Activated naive CD8-positive, alpha-beta T cell (primary cell): ENCODE measurements at regions not wholly inside any gene's neighbourhood (a gene's known extent, or its start where the extent isn't known, plus 50 kb on each side); places are given as distances from the start of the nearest gene placed in this dataset.
"Not testable (repeated sequence)": the region's sequence is repeated elsewhere in the genome, so short reads cannot be mapped to it uniquely, and the experiment has no call there.

Experiments used
- H3K27ac Mint-ChIP-seq: one replicate; pipeline ENCODE4 v1.8.0; 2021; ENCODE audit warnings: mixed read lengths
- H3K27me3 Mint-ChIP-seq: one replicate; pipeline ENCODE4 v1.8.0; 2021; ENCODE audit warnings: mixed read lengths
- H3K36me3 Mint-ChIP-seq: one replicate; pipeline ENCODE4 v1.8.0; 2021; ENCODE audit warnings: mixed read lengths
- H3K4me1 Mint-ChIP-seq: one replicate; pipeline ENCODE4 v1.8.0; 2021; ENCODE audit warnings: low read depth, mixed read lengths
- H3K4me3 Mint-ChIP-seq: one replicate; pipeline ENCODE4 v1.8.0; 2021; ENCODE audit warnings: mild to moderate bottlenecking, mixed read lengths
- H3K9me3 Mint-ChIP-seq: one replicate; pipeline ENCODE4 v1.8.0; 2021; ENCODE audit warnings: low read depth, mixed read lengths

GRCh38 chr1:120534361-120535047 is 119.7 kb downstream of the NBPF8 start:
- H3K36me3 Mint-ChIP-seq, H3K27me3 Mint-ChIP-seq, H3K9me3 Mint-ChIP-seq: not testable (repeated sequence)
- Mint-ChIP-seq H3K4me1 (peaks cover 16% of the 10 kb centered on the region), H3K27ac (peak overlapping the region; percentile 97), H3K4me3 (peak overlapping the region; percentile 85)

- peak overlapping the region; percentile 97 for H3K27ac Mint-ChIP-seq
- peaks cover 16% of the 10 kb centered on the region for H3K4me1 Mint-ChIP-seq
- H3K27me3 Mint-ChIP-seq, H3K36me3 Mint-ChIP-seq, H3K9me3 Mint-ChIP-seq: not testable (repeated sequence)
- H3K4me3 Mint-ChIP-seq, result peak overlapping the region; percentile 85
Measured at GRCh38 chr1:120535052-120535451, 120.2 kb downstream of the NBPF8 start.

- not testable (repeated sequence) for H3K4me3 Mint-ChIP-seq, H3K4me1 Mint-ChIP-seq, H3K27ac Mint-ChIP-seq, H3K9me3 Mint-ChIP-seq, H3K27me3 Mint-ChIP-seq, H3K36me3 Mint-ChIP-seq
Measured at GRCh38 chr1:120541394-120541793, 126.6 kb downstream of the NBPF8 start.

- H3K4me3 Mint-ChIP-seq, H3K27me3 Mint-ChIP-seq, H3K36me3 Mint-ChIP-seq, H3K27ac Mint-ChIP-seq, H3K9me3 Mint-ChIP-seq, H3K4me1 Mint-ChIP-seq: not testable (repeated sequence)
Measured at GRCh38 chr1:120542365-120542764, 127.5 kb downstream of the NBPF8 start.

- H3K4me3 Mint-ChIP-seq, H3K36me3 Mint-ChIP-seq, H3K9me3 Mint-ChIP-seq, H3K27ac Mint-ChIP-seq, H3K27me3 Mint-ChIP-seq, H3K4me1 Mint-ChIP-seq: not testable (repeated sequence)
Measured at GRCh38 chr1:120542940-120543339, 128.1 kb downstream of the NBPF8 start.

- not testable (repeated sequence) for H3K9me3 Mint-ChIP-seq, H3K4me1 Mint-ChIP-seq, H3K27ac Mint-ChIP-seq, H3K27me3 Mint-ChIP-seq, H3K36me3 Mint-ChIP-seq, H3K4me3 Mint-ChIP-seq
Measured at GRCh38 chr1:120544434-120544833, 129.6 kb downstream of the NBPF8 start.

- H3K9me3 Mint-ChIP-seq, H3K4me1 Mint-ChIP-seq, H3K36me3 Mint-ChIP-seq, H3K27ac Mint-ChIP-seq, H3K27me3 Mint-ChIP-seq, H3K4me3 Mint-ChIP-seq: not testable (repeated sequence)
Measured at GRCh38 chr1:120550335-120550734, 135.5 kb downstream of the NBPF8 start.

GRCh38 chr1:120552190-120552589 is 137.4 kb downstream of the NBPF8 start:
- not testable (repeated sequence) for H3K27ac Mint-ChIP-seq, H3K36me3 Mint-ChIP-seq, H3K4me1 Mint-ChIP-seq, H3K9me3 Mint-ChIP-seq, H3K27me3 Mint-ChIP-seq
- H3K4me3 Mint-ChIP-seq, result peak overlapping the region; percentile 44

GRCh38 chr1:120557605-120558302 is 142.9 kb downstream of the NBPF8 start:
- not testable (repeated sequence) for H3K27ac Mint-ChIP-seq, H3K9me3 Mint-ChIP-seq, H3K27me3 Mint-ChIP-seq, H3K36me3 Mint-ChIP-seq
- Mint-ChIP-seq H3K4me3 (peak overlapping the region; percentile 80), H3K4me1 (peaks cover 12% of the 10 kb centered on the region)

GRCh38 chr1:120558303-120559060 is 143.6 kb downstream of the NBPF8 start:
- Mint-ChIP-seq H3K4me3 (peak overlapping the region; percentile 79), H3K27ac (peak overlapping the region; percentile 54), H3K4me1 (peaks cover 12% of the 10 kb centered on the region)
- H3K9me3 Mint-ChIP-seq, H3K36me3 Mint-ChIP-seq, H3K27me3 Mint-ChIP-seq: not testable (repeated sequence)

GRCh38 chr1:120561767-120562166 is 146.9 kb downstream of the NBPF8 start:
- H3K27ac Mint-ChIP-seq, H3K36me3 Mint-ChIP-seq, H3K4me3 Mint-ChIP-seq, H3K9me3 Mint-ChIP-seq, H3K4me1 Mint-ChIP-seq, H3K27me3 Mint-ChIP-seq: not testable (repeated sequence)

- H3K27me3 Mint-ChIP-seq, H3K4me3 Mint-ChIP-seq, H3K36me3 Mint-ChIP-seq, H3K4me1 Mint-ChIP-seq, H3K27ac Mint-ChIP-seq, H3K9me3 Mint-ChIP-seq: not testable (repeated sequence)
Measured at GRCh38 chr1:120565396-120565795, 150.6 kb downstream of the NBPF8 start.

- H3K4me3 Mint-ChIP-seq, result not testable (repeated sequence)
Measured at GRCh38 chr1:120567620-120568019, 152.8 kb downstream of the NBPF8 start.

GRCh38 chr1:120575201-120575600 is 148.5 kb upstream of the NBPF26 start:
- H3K9me3 Mint-ChIP-seq, H3K4me3 Mint-ChIP-seq, H3K4me1 Mint-ChIP-seq, H3K27me3 Mint-ChIP-seq, H3K27ac Mint-ChIP-seq, H3K36me3 Mint-ChIP-seq: not testable (repeated sequence)

More at GRCh38 chr1:120567620-120568019, 152.8 kb downstream of the NBPF8 start:
- H3K27me3 Mint-ChIP-seq, H3K4me1 Mint-ChIP-seq, H3K36me3 Mint-ChIP-seq, H3K27ac Mint-ChIP-seq, H3K9me3 Mint-ChIP-seq: not testable (repeated sequence)

- H3K4me3 Mint-ChIP-seq, H3K4me1 Mint-ChIP-seq, H3K9me3 Mint-ChIP-seq, H3K27ac Mint-ChIP-seq, H3K36me3 Mint-ChIP-seq, H3K27me3 Mint-ChIP-seq: not testable (repeated sequence)
Measured at GRCh38 chr1:120582135-120582534, 141.6 kb upstream of the NBPF26 start.

GRCh38 chr1:120586053-120586452 is 137.7 kb upstream of the NBPF26 start:
- H3K9me3 Mint-ChIP-seq, H3K27me3 Mint-ChIP-seq, H3K27ac Mint-ChIP-seq, H3K4me3 Mint-ChIP-seq, H3K4me1 Mint-ChIP-seq, H3K36me3 Mint-ChIP-seq: not testable (repeated sequence)
